Vagina (tissue), 2 donors: ENCODE measurements at regions not wholly inside any gene's neighbourhood (a gene's known extent, or its start where the extent isn't known, plus 50 kb on each side); places are given as distances from the start of the nearest gene placed in this dataset.

Experiments used
- POLR2A ChIP-seq, 2 donors: fragments of 450-650 bp; IDR thresholded peaks; one replicate each; pipeline ENCODE4 v1.6.1; 2017; ENCODE audit warnings: antibody characterized with exemption in 2 of 2, mild to moderate bottlenecking in 2 of 2, moderate library complexity in 2 of 2
- TF ChIP-seq, protein P1 (sequence below), 3 experiments: fragments of 450-650 bp in 2 of 3; fragments of 200-600 bp in 1 of 3; sonication (generic) in 1 of 3; IDR thresholded peaks; one replicate each; pipeline ENCODE4 v1.5.1; 2017 to 2019; ENCODE audit warnings: antibody characterized with exemption in 3 of 3, mild to moderate bottlenecking in 2 of 3, moderate library complexity in 2 of 3

GRCh38 chr21:34296878-34297277 is 66.9 kb upstream of the KCNE2 start:
- TF ChIP-seq, protein P1, sequence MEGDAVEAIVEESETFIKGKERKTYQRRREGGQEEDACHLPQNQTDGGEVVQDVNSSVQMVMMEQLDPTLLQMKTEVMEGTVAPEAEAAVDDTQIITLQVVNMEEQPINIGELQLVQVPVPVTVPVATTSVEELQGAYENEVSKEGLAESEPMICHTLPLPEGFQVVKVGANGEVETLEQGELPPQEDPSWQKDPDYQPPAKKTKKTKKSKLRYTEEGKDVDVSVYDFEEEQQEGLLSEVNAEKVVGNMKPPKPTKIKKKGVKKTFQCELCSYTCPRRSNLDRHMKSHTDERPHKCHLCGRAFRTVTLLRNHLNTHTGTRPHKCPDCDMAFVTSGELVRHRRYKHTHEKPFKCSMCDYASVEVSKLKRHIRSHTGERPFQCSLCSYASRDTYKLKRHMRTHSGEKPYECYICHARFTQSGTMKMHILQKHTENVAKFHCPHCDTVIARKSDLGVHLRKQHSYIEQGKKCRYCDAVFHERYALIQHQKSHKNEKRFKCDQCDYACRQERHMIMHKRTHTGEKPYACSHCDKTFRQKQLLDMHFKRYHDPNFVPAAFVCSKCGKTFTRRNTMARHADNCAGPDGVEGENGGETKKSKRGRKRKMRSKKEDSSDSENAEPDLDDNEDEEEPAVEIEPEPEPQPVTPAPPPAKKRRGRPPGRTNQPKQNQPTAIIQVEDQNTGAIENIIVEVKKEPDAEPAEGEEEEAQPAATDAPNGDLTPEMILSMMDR (IDR thresholded peaks at IDR 0.05) = no peak
- TF ChIP-seq POLR2A (IDR thresholded peaks at IDR 0.05) = no peak
